ENCODE measurements at regions not wholly inside any gene's neighbourhood (a gene's known extent, or its start where the extent isn't known, plus 50 kb on each side); places are given as distances from the start of the nearest gene placed in this dataset.

DNA sequence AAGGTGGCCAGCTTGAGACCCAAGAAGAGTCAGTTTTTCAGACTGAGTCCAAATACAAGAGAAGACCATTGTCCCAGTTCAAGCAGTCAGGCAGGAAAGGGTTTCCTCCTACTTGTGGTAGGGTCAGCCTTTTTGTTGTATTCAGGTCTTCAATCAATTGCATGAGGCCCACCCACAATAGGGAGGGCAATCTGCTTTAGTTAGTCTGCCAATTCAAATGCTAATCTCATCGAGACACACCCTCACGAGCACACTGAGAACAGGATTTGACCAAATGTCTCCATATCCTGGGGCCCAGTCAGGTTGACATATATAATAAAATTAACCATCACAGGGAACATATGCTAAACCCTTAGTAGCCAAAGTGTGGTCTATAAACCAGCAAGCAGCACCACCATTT is 75.3 kb upstream of the FRMPD3 start (continued):
- TF ChIP-seq, protein P1, sequence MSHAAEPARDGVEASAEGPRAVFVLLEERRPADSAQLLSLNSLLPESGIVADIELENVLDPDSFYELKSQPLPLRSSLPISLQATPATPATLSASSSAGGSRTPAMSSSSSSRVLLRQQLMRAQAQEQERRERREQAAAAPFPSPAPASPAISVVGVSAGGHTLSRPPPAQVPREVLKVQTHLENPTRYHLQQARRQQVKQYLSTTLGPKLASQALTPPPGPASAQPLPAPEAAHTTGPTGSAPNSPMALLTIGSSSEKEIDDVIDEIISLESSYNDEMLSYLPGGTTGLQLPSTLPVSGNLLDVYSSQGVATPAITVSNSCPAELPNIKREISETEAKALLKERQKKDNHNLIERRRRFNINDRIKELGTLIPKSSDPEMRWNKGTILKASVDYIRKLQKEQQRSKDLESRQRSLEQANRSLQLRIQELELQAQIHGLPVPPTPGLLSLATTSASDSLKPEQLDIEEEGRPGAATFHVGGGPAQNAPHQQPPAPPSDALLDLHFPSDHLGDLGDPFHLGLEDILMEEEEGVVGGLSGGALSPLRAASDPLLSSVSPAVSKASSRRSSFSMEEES (CRISPR knock-in tag; IDR thresholded peaks at IDR 0.05): no peak
- no peak for TF ChIP-seq GFI1 (CRISPR knock-in tag; IDR thresholded peaks at IDR 0.05; ENCODE audit: borderline replicate concordance)

DNA sequence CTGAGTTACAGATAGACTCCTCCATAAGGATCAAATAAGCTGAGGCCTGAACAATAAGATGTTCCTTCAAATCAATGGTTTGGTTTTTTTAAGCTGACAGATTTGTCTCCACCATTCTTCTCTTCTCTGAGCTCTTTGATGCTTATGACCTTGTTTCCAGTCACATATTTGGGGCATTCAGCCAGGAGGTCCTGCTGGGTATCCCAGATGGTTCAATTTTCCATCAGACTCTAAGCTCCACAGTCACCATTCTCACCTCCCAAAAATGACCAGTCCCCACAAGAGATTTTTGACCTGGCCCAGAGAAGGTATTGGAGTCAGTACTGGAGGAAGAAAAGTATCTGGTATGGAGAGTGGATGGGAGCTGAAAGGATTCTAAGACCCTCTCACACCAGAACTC is 74.6 kb upstream of the FRMPD3 start:
- H3K27ac ChIP-seq (ENCODE audit: extremely low read length, insufficient read depth, low read length): no peak overlapping the region
- no peak overlapping the region for H2AFZ ChIP-seq (ENCODE audit: low read length)
- no peak for FAIRE-seq
- no peaks in the 10 kb centered on the region for H3K4me1 ChIP-seq (ENCODE audit: insufficient read depth, low read length)
- intact Hi-C loops (cut with micrococcal nuclease; ENCODE audit: unreplicated experiment) (no loop called here), in situ Hi-C loops (cut with HindIII; ENCODE audit: extremely low pct_ligation_motif_present, low pct_unique_long_range_greater_than_20kb) (no loop called here)
- no TSS peak for BruUV-seq (replicated peaks)
- no peak for DNase-seq (ENCODE audit: low spot score)
- H3K36me3 ChIP-seq (replicated peaks in 1 of 2; ENCODE audit: control insufficient read depth in 1 of 2, insufficient read depth in 2 of 2, low read length in 2 of 2): no peaks in the 10 kb centered on the region
- H3K79me2 ChIP-seq (ENCODE audit: insufficient read depth, low read length): no peaks in the 10 kb centered on the region
- no peak for ATAC-seq
- no peak overlapping the region for H3K4me2 ChIP-seq (ENCODE audit: low read depth, low read length)
- no peaks in the 10 kb centered on the region for H3K9me3 ChIP-seq (ENCODE audit: low read length)
- H3K9ac ChIP-seq (ENCODE audit: insufficient read depth, low read depth, low read length): no peak overlapping the region
- ChIA-PET POLR2A (no interaction called here), CTCF (ENCODE audit: low intra/inter-chr PET ratio, low total read pairs) (no interaction called here)
- no peaks in the 10 kb centered on the region for H3K27me3 ChIP-seq (ENCODE audit: control insufficient read depth in 1 of 2, insufficient read depth in 2 of 2, low read length in 2 of 2)
- no peaks in the 10 kb centered on the region for H4K20me1 ChIP-seq (ENCODE audit: insufficient read depth, low read length)
- H3K4me3 ChIP-seq (replicated peaks in 1 of 3; ENCODE audit: insufficient read depth in 1 of 3, low read depth in 2 of 3, low read length in 3 of 3): no peak overlapping the region
- TF ChIP-seq, protein P1 (CRISPR knock-in tag; IDR thresholded peaks at IDR 0.05): no peak
- TF ChIP-seq SUZ12 (IDR thresholded peaks at IDR 0.05; ENCODE audit: low read depth, low read length): no peak
- TF ChIP-seq AHDC1 (CRISPR knock-in tag; IDR thresholded peaks at IDR 0.05; ENCODE audit: borderline replicate concordance): no peak
- no peak for TF ChIP-seq ZNF260 (CRISPR knock-in tag; IDR thresholded peaks at IDR 0.05; ENCODE audit: borderline replicate concordance, low read depth)
- TF ChIP-seq TRIM24 (CRISPR knock-in tag; IDR thresholded peaks at IDR 0.05): no peak
- TF ChIP-seq, protein P2, sequence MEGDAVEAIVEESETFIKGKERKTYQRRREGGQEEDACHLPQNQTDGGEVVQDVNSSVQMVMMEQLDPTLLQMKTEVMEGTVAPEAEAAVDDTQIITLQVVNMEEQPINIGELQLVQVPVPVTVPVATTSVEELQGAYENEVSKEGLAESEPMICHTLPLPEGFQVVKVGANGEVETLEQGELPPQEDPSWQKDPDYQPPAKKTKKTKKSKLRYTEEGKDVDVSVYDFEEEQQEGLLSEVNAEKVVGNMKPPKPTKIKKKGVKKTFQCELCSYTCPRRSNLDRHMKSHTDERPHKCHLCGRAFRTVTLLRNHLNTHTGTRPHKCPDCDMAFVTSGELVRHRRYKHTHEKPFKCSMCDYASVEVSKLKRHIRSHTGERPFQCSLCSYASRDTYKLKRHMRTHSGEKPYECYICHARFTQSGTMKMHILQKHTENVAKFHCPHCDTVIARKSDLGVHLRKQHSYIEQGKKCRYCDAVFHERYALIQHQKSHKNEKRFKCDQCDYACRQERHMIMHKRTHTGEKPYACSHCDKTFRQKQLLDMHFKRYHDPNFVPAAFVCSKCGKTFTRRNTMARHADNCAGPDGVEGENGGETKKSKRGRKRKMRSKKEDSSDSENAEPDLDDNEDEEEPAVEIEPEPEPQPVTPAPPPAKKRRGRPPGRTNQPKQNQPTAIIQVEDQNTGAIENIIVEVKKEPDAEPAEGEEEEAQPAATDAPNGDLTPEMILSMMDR (CRISPR knock-in tag; IDR thresholded peaks at IDR 0.05): no peak
- TF ChIP-seq MXI1 (IDR thresholded peaks at IDR 0.05; ENCODE audit: borderline replicate concordance, low read depth, low read length): no peak
- no peak for TF ChIP-seq SIX1 (CRISPR knock-in tag; IDR thresholded peaks at IDR 0.05; ENCODE audit: borderline replicate concordance)
- no peak for TF ChIP-seq ATM (IDR thresholded peaks at IDR 0.05; ENCODE audit: borderline replicate concordance)
